ENCODE measurements at regions not wholly inside any gene's neighbourhood (a gene's known extent, or its start where the extent isn't known, plus 50 kb on each side); places are given as distances from the start of the nearest gene placed in this dataset.

DNA sequence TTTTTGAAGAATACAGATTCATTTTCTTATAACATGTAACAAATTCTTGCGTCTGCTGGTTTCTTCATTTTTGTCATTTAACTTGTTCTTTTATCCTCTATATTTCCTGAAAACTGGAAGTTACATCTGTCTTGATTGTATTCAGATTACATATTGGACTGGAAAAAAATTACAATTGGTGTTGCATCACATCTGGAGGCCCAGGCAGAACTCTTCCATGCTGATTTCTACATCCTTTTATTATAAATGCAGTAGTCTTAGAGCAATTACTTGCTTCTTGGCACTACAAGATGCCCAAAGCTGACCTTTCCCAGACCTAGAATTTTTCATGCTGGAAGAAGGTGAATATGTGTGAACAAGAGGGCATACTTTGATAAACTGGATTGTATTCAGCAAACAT lies 460.9 kb upstream of the CNTNAP2 start:
- Histone ChIP-seq H3K4me3 (replicated peaks in 1 of 3; ENCODE audit: low read depth in 2 of 3, low read length in 3 of 3) (no peak overlapping the region), H3K9ac (ENCODE audit: insufficient read depth, low read length, poor library complexity, severe bottlenecking) (no peak overlapping the region), H3K9me3 (replicated peaks in 1 of 2; ENCODE audit: control insufficient read depth in 1 of 2, insufficient read depth in 1 of 2, low read length in 2 of 2) (peaks cover 8 to 11% of the 10 kb centered on the region in 2 donors), H3K4me1 (ENCODE audit: control insufficient read depth in 1 of 2, insufficient read depth in 2 of 2, low read length in 2 of 2) (no peaks in the 10 kb centered on the region), H3K4me2 (replicated peaks; ENCODE audit: extremely low read depth, low read length, poor library complexity, severe bottlenecking) (no peak overlapping the region), H3K27ac (ENCODE audit: low read depth in 1 of 2, low read length in 2 of 2) (no peak overlapping the region), H3K79me2 (ENCODE audit: insufficient read depth, low read length) (no peaks in the 10 kb centered on the region), H3K27me3 (ENCODE audit: control insufficient read depth in 2 of 2, insufficient read depth in 2 of 2, low read length in 2 of 2) (no peaks in the 10 kb centered on the region), H4K20me1 (ENCODE audit: insufficient read depth, low read length) (no peaks in the 10 kb centered on the region), H3K36me3 (replicated peaks in 1 of 2; ENCODE audit: control insufficient read depth in 1 of 2, insufficient read depth in 2 of 2, low read length in 2 of 2) (no peaks in the 10 kb centered on the region), H2AFZ (ENCODE audit: insufficient read depth, low read depth, low read length, poor library complexity, severe bottlenecking) (no peak overlapping the region)
- intact Hi-C loops (cut with micrococcal nuclease), result no loop called here
- TF ChIP-seq, protein P1, sequence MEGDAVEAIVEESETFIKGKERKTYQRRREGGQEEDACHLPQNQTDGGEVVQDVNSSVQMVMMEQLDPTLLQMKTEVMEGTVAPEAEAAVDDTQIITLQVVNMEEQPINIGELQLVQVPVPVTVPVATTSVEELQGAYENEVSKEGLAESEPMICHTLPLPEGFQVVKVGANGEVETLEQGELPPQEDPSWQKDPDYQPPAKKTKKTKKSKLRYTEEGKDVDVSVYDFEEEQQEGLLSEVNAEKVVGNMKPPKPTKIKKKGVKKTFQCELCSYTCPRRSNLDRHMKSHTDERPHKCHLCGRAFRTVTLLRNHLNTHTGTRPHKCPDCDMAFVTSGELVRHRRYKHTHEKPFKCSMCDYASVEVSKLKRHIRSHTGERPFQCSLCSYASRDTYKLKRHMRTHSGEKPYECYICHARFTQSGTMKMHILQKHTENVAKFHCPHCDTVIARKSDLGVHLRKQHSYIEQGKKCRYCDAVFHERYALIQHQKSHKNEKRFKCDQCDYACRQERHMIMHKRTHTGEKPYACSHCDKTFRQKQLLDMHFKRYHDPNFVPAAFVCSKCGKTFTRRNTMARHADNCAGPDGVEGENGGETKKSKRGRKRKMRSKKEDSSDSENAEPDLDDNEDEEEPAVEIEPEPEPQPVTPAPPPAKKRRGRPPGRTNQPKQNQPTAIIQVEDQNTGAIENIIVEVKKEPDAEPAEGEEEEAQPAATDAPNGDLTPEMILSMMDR (IDR thresholded peaks at IDR 0.05), result no peak
- WGBS (ENCODE audit: insufficient coverage), result no CpG with 5 or more reads among the region's 1 CpG
- H3K9me3 Mint-ChIP-seq, result peaks cover 0 to 12% (median 5%) of the 10 kb centered on the region in 7 donors
- H3K27ac Mint-ChIP-seq, result no peak overlapping the region
- H3K4me1 Mint-ChIP-seq, result no peaks in the 10 kb centered on the region
- H3K27me3 Mint-ChIP-seq (ENCODE audit: low read depth in 3 of 3), result no peaks in the 10 kb centered on the region
- H3K36me3 Mint-ChIP-seq, result no peaks in the 10 kb centered on the region
- H3K4me3 Mint-ChIP-seq, result no peak overlapping the region
- no peak for DNase-seq

DNA sequence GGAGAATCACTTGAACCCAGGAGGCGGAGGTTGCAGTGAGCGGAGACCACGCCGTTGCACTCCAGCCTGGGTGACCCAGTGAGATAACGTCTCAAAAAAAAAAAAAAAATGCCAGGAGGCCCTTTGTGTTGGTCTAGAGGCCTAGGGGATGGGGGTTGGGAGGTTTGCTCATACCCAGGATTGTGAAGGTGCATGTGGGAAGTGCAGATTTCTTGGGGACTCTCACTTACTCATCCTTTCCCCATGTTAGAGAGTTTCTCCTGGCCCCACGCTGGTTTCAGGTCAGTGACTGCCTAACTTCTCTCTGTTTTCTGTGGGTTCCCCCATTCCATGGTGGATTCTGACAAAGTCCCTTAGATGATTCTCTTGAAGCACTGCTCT lies 471.5 kb upstream of the CNTNAP2 start:
- TF ChIP-seq, protein P1 (IDR thresholded peaks at IDR 0.05), result no peak
- Histone ChIP-seq H3K36me3 (replicated peaks in 1 of 2; ENCODE audit: control insufficient read depth in 1 of 2, insufficient read depth in 2 of 2, low read length in 2 of 2) (no peaks in the 10 kb centered on the region), H3K9me3 (replicated peaks in 1 of 2; ENCODE audit: control insufficient read depth in 1 of 2, insufficient read depth in 1 of 2, low read length in 2 of 2) (peaks cover 17 to 25% of the 10 kb centered on the region in 2 donors), H3K27ac (ENCODE audit: low read depth in 1 of 2, low read length in 2 of 2) (no peak overlapping the region), H3K4me1 (ENCODE audit: control insufficient read depth in 1 of 2, insufficient read depth in 2 of 2, low read length in 2 of 2) (no peaks in the 10 kb centered on the region), H3K4me2 (replicated peaks; ENCODE audit: extremely low read depth, low read length, poor library complexity, severe bottlenecking) (no peak overlapping the region), H3K9ac (ENCODE audit: insufficient read depth, low read length, poor library complexity, severe bottlenecking) (no peak overlapping the region), H4K20me1 (ENCODE audit: insufficient read depth, low read length) (no peaks in the 10 kb centered on the region), H2AFZ (ENCODE audit: insufficient read depth, low read depth, low read length, poor library complexity, severe bottlenecking) (no peak overlapping the region), H3K4me3 (replicated peaks in 1 of 3; ENCODE audit: low read depth in 2 of 3, low read length in 3 of 3) (no peak overlapping the region), H3K27me3 (ENCODE audit: control insufficient read depth in 2 of 2, insufficient read depth in 2 of 2, low read length in 2 of 2) (no peaks in the 10 kb centered on the region), H3K79me2 (ENCODE audit: insufficient read depth, low read length) (no peaks in the 10 kb centered on the region)
- Mint-ChIP-seq H3K9me3 (peaks cover 5 to 17% (median 12%) of the 10 kb centered on the region in 7 donors), H3K4me3 (no peak overlapping the region), H3K27me3 (ENCODE audit: low read depth in 3 of 3) (no peaks in the 10 kb centered on the region), H3K27ac (no peak overlapping the region), H3K4me1 (no peaks in the 10 kb centered on the region), H3K36me3 (no peaks in the 10 kb centered on the region)
- DNase-seq, result no peak
- WGBS (ENCODE audit: insufficient coverage), result 100% methylated on average over 1 of the region's 6 CpGs
- intact Hi-C loops (cut with micrococcal nuclease), result no loop called here
